Uterus (tissue), 2 donors: ENCODE measurements at regions not wholly inside any gene's neighbourhood (a gene's known extent, or its start where the extent isn't known, plus 50 kb on each side); places are given as distances from the start of the nearest gene placed in this dataset.

Experiments
- POLR2A ChIP-seq, 2 donors: fragments of 450-650 bp; IDR thresholded peaks; one replicate each; pipeline ENCODE4 v1.6.1; 2016; ENCODE audit warnings: antibody characterized with exemption in 2 of 2, mild to moderate bottlenecking in 1 of 2, moderate library complexity in 1 of 2
- TF ChIP-seq, protein P1 (sequence below), 4 experiments: fragments of 200-600 bp in 2 of 4; fragments of 450-650 bp in 2 of 4; sonication (generic) in 2 of 4; IDR thresholded peaks; one replicate each; pipeline ENCODE4 v1.5.1; 2016 to 2019; ENCODE audit warnings: antibody characterized with exemption in 4 of 4, mild to moderate bottlenecking in 2 of 4, moderate library complexity in 1 of 4

DNA sequence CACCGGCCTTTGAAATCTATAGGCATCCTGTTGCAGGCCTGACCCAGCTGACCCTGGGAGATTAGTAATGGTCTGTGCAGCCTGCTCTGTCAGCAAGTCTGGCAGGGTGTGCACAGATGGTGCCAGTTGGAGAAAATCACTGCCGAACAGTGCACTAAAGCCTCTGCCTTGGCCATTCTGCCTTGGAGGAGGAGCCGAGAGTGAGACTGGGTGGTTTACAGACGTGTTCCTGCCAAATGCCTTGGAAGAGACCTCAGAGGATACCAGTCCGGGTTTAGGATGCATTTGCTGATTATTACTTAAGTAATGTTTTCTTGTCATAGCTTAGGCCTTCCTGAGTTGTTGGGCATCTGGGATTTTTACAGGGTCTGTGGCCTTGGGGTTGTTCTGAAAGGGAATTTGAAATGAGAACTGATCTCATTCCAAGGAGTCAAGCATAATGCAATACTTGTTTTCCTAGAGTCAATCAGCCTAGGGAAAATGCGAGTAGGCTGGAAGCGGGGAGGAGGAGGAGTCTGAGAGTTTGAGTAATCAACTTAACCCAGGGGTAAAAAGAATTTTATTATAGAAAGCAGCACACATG is 292.1 kb downstream of the SOX4 start:
- no peak for TF ChIP-seq POLR2A (IDR thresholded peaks at IDR 0.05)
- TF ChIP-seq, protein P1, sequence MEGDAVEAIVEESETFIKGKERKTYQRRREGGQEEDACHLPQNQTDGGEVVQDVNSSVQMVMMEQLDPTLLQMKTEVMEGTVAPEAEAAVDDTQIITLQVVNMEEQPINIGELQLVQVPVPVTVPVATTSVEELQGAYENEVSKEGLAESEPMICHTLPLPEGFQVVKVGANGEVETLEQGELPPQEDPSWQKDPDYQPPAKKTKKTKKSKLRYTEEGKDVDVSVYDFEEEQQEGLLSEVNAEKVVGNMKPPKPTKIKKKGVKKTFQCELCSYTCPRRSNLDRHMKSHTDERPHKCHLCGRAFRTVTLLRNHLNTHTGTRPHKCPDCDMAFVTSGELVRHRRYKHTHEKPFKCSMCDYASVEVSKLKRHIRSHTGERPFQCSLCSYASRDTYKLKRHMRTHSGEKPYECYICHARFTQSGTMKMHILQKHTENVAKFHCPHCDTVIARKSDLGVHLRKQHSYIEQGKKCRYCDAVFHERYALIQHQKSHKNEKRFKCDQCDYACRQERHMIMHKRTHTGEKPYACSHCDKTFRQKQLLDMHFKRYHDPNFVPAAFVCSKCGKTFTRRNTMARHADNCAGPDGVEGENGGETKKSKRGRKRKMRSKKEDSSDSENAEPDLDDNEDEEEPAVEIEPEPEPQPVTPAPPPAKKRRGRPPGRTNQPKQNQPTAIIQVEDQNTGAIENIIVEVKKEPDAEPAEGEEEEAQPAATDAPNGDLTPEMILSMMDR (IDR thresholded peaks at IDR 0.05): no peak
